ENCODE measurements at regions not wholly inside any gene's neighbourhood (a gene's known extent, or its start where the extent isn't known, plus 50 kb on each side); places are given as distances from the start of the nearest gene placed in this dataset.

GRCh38 chr3:27576171-27576570 is 92.0 kb upstream of the SLC4A7 start:
- ATAC-seq: no peak
- Histone ChIP-seq H3K27ac (ENCODE audit: extremely low read depth, low read depth, low read length) (no peak overlapping the region), H3K4me1 (replicated peaks in 1 of 2; ENCODE audit: control insufficient read depth in 2 of 2, insufficient read depth in 2 of 2, low read length in 2 of 2) (no peaks in the 10 kb centered on the region), H4K20me1 (replicated peaks; ENCODE audit: control insufficient read depth, insufficient read depth, low read length) (no peaks in the 10 kb centered on the region), H3K4me2 (ENCODE audit: insufficient read depth, low read length) (no peak overlapping the region), H3K9ac (ENCODE audit: insufficient read depth in 1 of 2, low read depth in 2 of 2, low read length in 2 of 2) (no peak overlapping the region), H3K79me2 (ENCODE audit: control insufficient read depth, insufficient read depth, low read length) (no peaks in the 10 kb centered on the region), H3K27me3 (ENCODE audit: control insufficient read depth in 2 of 2, insufficient read depth in 2 of 2, low read length in 2 of 2) (no peaks in the 10 kb centered on the region), H3K9me3 (replicated peaks; ENCODE audit: control insufficient read depth, insufficient read depth, low read depth, low read length) (no peaks in the 10 kb centered on the region), H2AFZ (ENCODE audit: low read depth, low read length) (no peak overlapping the region), H3K36me3 (ENCODE audit: control insufficient read depth, insufficient read depth, low read length) (no peaks in the 10 kb centered on the region), H3K4me3 (no peak overlapping the region), H3K9me1 (ENCODE audit: control insufficient read depth, insufficient read depth, low read length) (no peaks in the 10 kb centered on the region)
- CTCF ChIA-PET (ENCODE audit: low intra/inter-chr PET ratio): no interaction called here
- intact Hi-C loops (cut with micrococcal nuclease): no loop called here
- DNase-seq (ENCODE audit: extremely low read depth in 1 of 4, low spot score in 3 of 4): no peak
- in situ Hi-C loops (cut with MboI): no loop called here
- no TSS peak for BruUV-seq (replicated peaks)
- TF ChIP-seq WHSC1 (IDR thresholded peaks at IDR 0.05; ENCODE audit: low read length) (no peak), SRSF7 (optimal IDR thresholded peaks at IDR 0.05; ENCODE audit: low read depth, low read length) (no peak), NR2C2 (CRISPR knock-in tag; IDR thresholded peaks at IDR 0.05) (no peak), NR2C2 (tag; IDR thresholded peaks at IDR 0.05) (no peak), JUNB (CRISPR knock-in tag; conservative IDR thresholded peaks at IDR 0.05) (no peak), GMEB1 (CRISPR knock-in tag; IDR thresholded peaks at IDR 0.05) (no peak), CEBPG (CRISPR knock-in tag; IDR thresholded peaks at IDR 0.05) (no peak), CEBPG (tag; conservative IDR thresholded peaks at IDR 0.05 in 1 of 2, IDR thresholded peaks at IDR 0.05 in 1 of 2) (no peak), ZBTB11 (CRISPR knock-in tag; IDR thresholded peaks at IDR 0.05) (no peak), FOXM1 (IDR thresholded peaks at IDR 0.05; ENCODE audit: low read depth) (no peak), FOXM1 (CRISPR knock-in tag; IDR thresholded peaks at IDR 0.05; ENCODE audit: low read depth) (no peak), HMGN3 (IDR thresholded peaks at IDR 0.05; ENCODE audit: borderline replicate concordance, extremely low read depth, insufficient read length, low read depth, low read length) (no peak), ZNF707 (CRISPR knock-in tag; conservative IDR thresholded peaks at IDR 0.05) (no peak), ZNF586 (CRISPR knock-in tag; conservative IDR thresholded peaks at IDR 0.05) (no peak), KAT2B (IDR thresholded peaks at IDR 0.05; ENCODE audit: low read depth, low read length) (no peak), MLLT1 (IDR thresholded peaks at IDR 0.05) (no peak)
- POLR2A ChIA-PET: no interaction called here
- no peak for FAIRE-seq
- 0% methylated on average over 3 of the region's 3 CpGs for WGBS (ENCODE audit: insufficient coverage, low coverage, missing lambda C conversion rate)
